GM18508 (cell line): ENCODE measurements at regions not wholly inside any gene's neighbourhood (a gene's known extent, or its start where the extent isn't known, plus 50 kb on each side); places are given as distances from the start of the nearest gene placed in this dataset.
"Not testable (repeated sequence)": the region's sequence is repeated elsewhere in the genome, so short reads cannot be mapped to it uniquely, and the experiment has no call there.

Experiments used
- ATAC-seq: cut with Tn5 transposase; IDR thresholded peaks from one replicate; pipeline ENCODE4 v1.9.1; 2021; ENCODE audit warnings: moderate number of reproducible peaks; ENCODE audit not compliant: insufficient read depth, unreplicated experiment

GRCh38 chr7:32694182-32694581 is 197.4 kb downstream of the KBTBD2 start:
- ATAC-seq: no peak

GRCh38 chr7:32691965-32692815 is 196.9 kb downstream of the AVL9 start:
- not testable (repeated sequence) for ATAC-seq

- not testable (repeated sequence) for ATAC-seq
Measured at GRCh38 chr7:32688092-32688491, 192.8 kb downstream of the AVL9 start.

- ATAC-seq: no peak
Measured at GRCh38 chr7:32681174-32681518, 185.9 kb downstream of the AVL9 start.

- no peak for ATAC-seq
Measured at GRCh38 chr7:32680259-32681173, 185.2 kb downstream of the AVL9 start.

GRCh38 chr7:32679192-32679591 is 183.9 kb downstream of the AVL9 start:
- no peak for ATAC-seq

GRCh38 chr7:32677593-32677992 is 182.3 kb downstream of the AVL9 start:
- ATAC-seq: no peak

GRCh38 chr7:32676249-32676941 is 181.1 kb downstream of the AVL9 start:
- ATAC-seq: no peak

GRCh38 chr7:32673275-32673983 is 178.1 kb downstream of the AVL9 start:
- no peak for ATAC-seq

GRCh38 chr7:32670110-32671025 is 175.1 kb downstream of the AVL9 start:
- no peak for ATAC-seq

- ATAC-seq: not testable (repeated sequence)
Measured at GRCh38 chr7:32669173-32669870, 174.0 kb downstream of the AVL9 start.

- not testable (repeated sequence) for ATAC-seq
Measured at GRCh38 chr7:32668387-32669097, 173.3 kb downstream of the AVL9 start.

- not testable (repeated sequence) for ATAC-seq
Measured at GRCh38 chr7:32667586-32667985, 172.3 kb downstream of the AVL9 start.

- not testable (repeated sequence) for ATAC-seq
Measured at GRCh38 chr7:32663805-32664211, 168.5 kb downstream of the AVL9 start.

GRCh38 chr7:32662509-32662908 is 167.2 kb downstream of the AVL9 start:
- not testable (repeated sequence) for ATAC-seq

GRCh38 chr7:32661929-32662328 is 166.6 kb downstream of the AVL9 start:
- ATAC-seq: no peak

GRCh38 chr7:32661501-32661900 is 166.2 kb downstream of the AVL9 start:
- no peak for ATAC-seq

- ATAC-seq: no peak
Measured at GRCh38 chr7:32660936-32661335, 165.6 kb downstream of the AVL9 start.
